DND-41 (cell line): ENCODE measurements at regions not wholly inside any gene's neighbourhood (a gene's known extent, or its start where the extent isn't known, plus 50 kb on each side); places are given as distances from the start of the nearest gene placed in this dataset.

Experiments used
- ATAC-seq: fragments of 200-7000 bp; cut with Tn5 transposase; 3 replicates; pipeline ENCODE4 v1.9.1; 2021; ENCODE audit warnings: low read depth; ENCODE audit not compliant: insufficient read depth
- DNase-seq: peaks from one replicate; pipeline ENCODE4 v3.0.0-alpha.2; 2020
- H2AFZ ChIP-seq: 2 replicates; pipeline ENCODE4 v1.6.0; 2012; ENCODE audit warnings: low read depth, low read length
- H3K27ac ChIP-seq: 2 replicates; pipeline ENCODE4 v1.5.1; 2012; ENCODE audit warnings: low read length, inconsistent platforms
- H3K27me3 ChIP-seq: fragments of 200-600 bp; sonication (generic); 2 replicates; pipeline ENCODE4 v1.6.0; 2012; ENCODE audit warnings: low read length, mild to moderate bottlenecking, inconsistent platforms; ENCODE audit not compliant: insufficient read depth, poor library complexity
- H3K36me3 ChIP-seq: 2 replicates; pipeline ENCODE4 v1.5.1; 2012; ENCODE audit warnings: low read length, inconsistent platforms; ENCODE audit not compliant: insufficient read depth
- H3K4me1 ChIP-seq: 2 replicates; pipeline ENCODE4 v1.5.1; 2012; ENCODE audit warnings: mild to moderate bottlenecking, low read length; ENCODE audit not compliant: insufficient read depth
- H3K4me2 ChIP-seq: 2 replicates; pipeline ENCODE4 v1.6.0; 2012; ENCODE audit warnings: mild to moderate bottlenecking, moderate library complexity, low read length, inconsistent platforms; ENCODE audit not compliant: insufficient read depth
- H3K4me3 ChIP-seq, 2 experiments: fragments of 200-600 bp in 1 of 2; shearing (Covaris generic) in 1 of 2; 2 replicates each; pipeline ENCODE4 v1.5.1; 2012 to 2016; ENCODE audit warnings: inconsistent platforms in 2 of 2, low read length in 2 of 2, mild to moderate bottlenecking in 2 of 2, low read depth in 1 of 2, moderate library complexity in 1 of 2
- H3K79me2 ChIP-seq: 2 replicates; pipeline ENCODE4 v1.6.0; 2012; ENCODE audit warnings: low read length, inconsistent platforms; ENCODE audit not compliant: insufficient read depth
- H3K9ac ChIP-seq: 2 replicates; pipeline ENCODE4 v1.6.0; 2012; ENCODE audit warnings: low read depth, mild to moderate bottlenecking, inconsistent platforms, low read length, moderate library complexity
- H3K9me3 ChIP-seq: 2 replicates; pipeline ENCODE4 v1.5.1; 2012; ENCODE audit warnings: low read length, moderate library complexity, mild to moderate bottlenecking, inconsistent platforms; ENCODE audit not compliant: insufficient read depth, severe bottlenecking
- H4K20me1 ChIP-seq: 2 replicates; pipeline ENCODE4 v1.6.0; 2012; ENCODE audit warnings: low read length; ENCODE audit not compliant: insufficient read depth
- CTCF ChIP-seq: IDR thresholded peaks from 2 replicates; pipeline ENCODE4 v1.5.1; 2012; ENCODE audit warnings: borderline replicate concordance, low read length, moderate library complexity, mild to moderate bottlenecking; ENCODE audit not compliant: poor library complexity, severe bottlenecking; ENCODE audit errors: extremely low read depth
- EZH2 ChIP-seq: IDR thresholded peaks from 3 replicates; pipeline ENCODE4 v1.6.1; 2012; ENCODE audit warnings: borderline replicate concordance, low read depth, mild to moderate bottlenecking, moderate library complexity, low read length, inconsistent platforms; ENCODE audit not compliant: severe bottlenecking

DNA sequence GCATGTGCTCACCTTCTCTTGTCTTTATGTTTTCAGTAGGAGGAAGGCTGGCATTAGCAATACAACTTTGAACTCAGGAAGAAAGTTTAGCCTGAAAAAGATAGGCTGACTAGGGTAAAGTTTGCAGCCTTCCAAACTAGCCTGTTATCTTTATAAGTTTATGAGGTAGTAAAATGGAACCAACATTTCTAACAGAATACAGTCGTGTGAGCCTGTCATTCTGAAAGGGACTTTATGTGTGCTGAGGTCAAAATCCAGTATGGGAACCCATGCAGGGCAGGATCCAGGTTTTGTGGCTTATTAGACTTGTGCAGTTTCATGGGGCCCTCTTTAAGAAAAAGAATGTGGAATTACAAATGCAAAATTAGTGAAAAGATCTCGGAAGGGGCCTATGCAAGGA is 201.0 kb upstream of the PRPS1L1 start:
- Histone ChIP-seq H3K36me3 (no peaks in the 10 kb centered on the region), H3K79me2 (no peaks in the 10 kb centered on the region), H3K9me3 (no peaks in the 10 kb centered on the region), H2AFZ (no peak overlapping the region), H3K4me3 (no peak overlapping the region), H4K20me1 (no peaks in the 10 kb centered on the region), H3K9ac (no peak overlapping the region), H3K27me3 (no peaks in the 10 kb centered on the region), H3K4me2 (no peak overlapping the region), H3K27ac (no peak overlapping the region), H3K4me1 (no peaks in the 10 kb centered on the region)
- no peak for DNase-seq
- TF ChIP-seq CTCF, result no peak
- no peak for TF ChIP-seq EZH2
- no peak for ATAC-seq

- DNase-seq, result no peak
- no peaks in the 10 kb centered on the region for H3K79me2 ChIP-seq
- no peaks in the 10 kb centered on the region for H3K27me3 ChIP-seq
- TF ChIP-seq EZH2 (no peak), CTCF (no peak)
- no peak overlapping the region for H3K27ac ChIP-seq
- H4K20me1 ChIP-seq, result no peaks in the 10 kb centered on the region
- no peak overlapping the region for H3K9ac ChIP-seq
- H3K4me1 ChIP-seq, result no peaks in the 10 kb centered on the region
- H3K36me3 ChIP-seq, result no peaks in the 10 kb centered on the region
- H2AFZ ChIP-seq, result no peak overlapping the region
- no peak overlapping the region for H3K4me2 ChIP-seq
- no peak for ATAC-seq
- H3K9me3 ChIP-seq, result no peaks in the 10 kb centered on the region
- no peak overlapping the region for H3K4me3 ChIP-seq
Measured at GRCh38 chr7:18230271-18230670, 202.6 kb upstream of the PRPS1L1 start.

- H3K4me2 ChIP-seq, result no peak overlapping the region
- H3K4me1 ChIP-seq, result no peaks in the 10 kb centered on the region
- no peak overlapping the region for H2AFZ ChIP-seq
- DNase-seq, result no peak
- no peaks in the 10 kb centered on the region for H3K36me3 ChIP-seq
- no peaks in the 10 kb centered on the region for H3K9me3 ChIP-seq
- no peak overlapping the region for H3K9ac ChIP-seq
- H3K79me2 ChIP-seq, result no peaks in the 10 kb centered on the region
- TF ChIP-seq EZH2, result no peak
- no peak for TF ChIP-seq CTCF
- no peak overlapping the region for H3K4me3 ChIP-seq
- no peaks in the 10 kb centered on the region for H4K20me1 ChIP-seq
- ATAC-seq, result no peak
- no peak overlapping the region for H3K27ac ChIP-seq
- H3K27me3 ChIP-seq, result no peaks in the 10 kb centered on the region
Measured at GRCh38 chr7:18231854-18232253, 204.2 kb upstream of the PRPS1L1 start.

DNA sequence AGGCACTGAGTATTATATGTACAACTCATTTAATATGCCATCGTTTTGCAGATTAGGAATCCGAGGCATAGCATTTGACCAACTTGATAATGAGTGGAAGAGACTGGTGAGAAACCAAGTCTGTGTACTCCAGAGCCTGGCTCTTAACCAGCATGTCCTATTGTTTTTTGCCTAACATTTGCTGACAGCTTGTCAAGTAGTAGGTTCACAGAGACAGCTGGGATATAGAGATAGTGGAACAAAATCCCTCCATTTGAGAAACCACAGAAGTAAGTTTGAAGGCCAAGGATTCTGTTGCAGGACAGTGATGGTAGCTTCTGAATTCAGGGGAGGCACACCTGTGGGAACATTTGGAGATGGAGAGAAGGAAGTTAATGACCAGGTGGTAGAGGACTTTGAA is 206.9 kb upstream of the PRPS1L1 start:
- H3K79me2 ChIP-seq, result no peaks in the 10 kb centered on the region
- H2AFZ ChIP-seq, result no peak overlapping the region
- TF ChIP-seq EZH2, result no peak
- no peak for TF ChIP-seq CTCF
- ATAC-seq (no peak), DNase-seq (no peak)
- H3K4me2 ChIP-seq, result no peak overlapping the region
- no peaks in the 10 kb centered on the region for H3K36me3 ChIP-seq
- H3K27ac ChIP-seq, result no peak overlapping the region
- no peaks in the 10 kb centered on the region for H3K4me1 ChIP-seq
- H3K9me3 ChIP-seq, result no peaks in the 10 kb centered on the region
- H4K20me1 ChIP-seq, result no peaks in the 10 kb centered on the region
- H3K4me3 ChIP-seq, result no peak overlapping the region
- H3K27me3 ChIP-seq, result no peaks in the 10 kb centered on the region
- no peak overlapping the region for H3K9ac ChIP-seq
